OCI-LY1 (cell line): ENCODE measurements at regions not wholly inside any gene's neighbourhood (a gene's known extent, or its start where the extent isn't known, plus 50 kb on each side); places are given as distances from the start of the nearest gene placed in this dataset.

Experiments
- EZH2 ChIP-seq: fragments of 200-600 bp; sonication (generic), shearing (Covaris generic); IDR thresholded peaks from 2 replicates; pipeline ENCODE4 v1.8.0; 2017; ENCODE audit warnings: borderline replicate concordance, mixed run types, mild to moderate bottlenecking, antibody characterized with exemption, low read length, moderate library complexity, mixed read lengths
- TF ChIP-seq, protein P1 (sequence below): fragments of 200-600 bp; sonication (generic), shearing (Covaris generic); IDR thresholded peaks from 2 replicates; pipeline ENCODE4 v1.5.1; 2017; ENCODE audit warnings: mild to moderate bottlenecking, antibody characterized with exemption, low read length, moderate library complexity, mixed read lengths

DNA sequence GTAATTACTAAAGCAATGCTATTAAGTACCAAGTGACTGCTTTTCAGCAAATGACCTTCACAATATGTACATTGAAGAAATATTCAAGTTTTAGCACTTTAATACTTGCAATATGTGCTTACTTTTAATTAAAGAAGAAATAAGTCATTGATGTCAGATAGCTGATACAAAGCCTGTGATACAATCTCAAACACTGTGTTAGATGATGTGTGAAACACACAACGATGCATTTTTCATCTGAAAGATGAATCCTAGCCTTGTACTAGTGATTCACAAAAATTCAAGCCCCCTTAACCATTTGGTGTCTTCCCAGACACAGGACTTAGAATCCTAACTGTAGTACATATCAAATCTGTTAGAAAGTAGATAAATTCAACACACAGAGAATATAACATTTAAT is 724.1 kb upstream of the ADAMTS5 start:
- TF ChIP-seq EZH2 = no peak
- TF ChIP-seq, protein P1, sequence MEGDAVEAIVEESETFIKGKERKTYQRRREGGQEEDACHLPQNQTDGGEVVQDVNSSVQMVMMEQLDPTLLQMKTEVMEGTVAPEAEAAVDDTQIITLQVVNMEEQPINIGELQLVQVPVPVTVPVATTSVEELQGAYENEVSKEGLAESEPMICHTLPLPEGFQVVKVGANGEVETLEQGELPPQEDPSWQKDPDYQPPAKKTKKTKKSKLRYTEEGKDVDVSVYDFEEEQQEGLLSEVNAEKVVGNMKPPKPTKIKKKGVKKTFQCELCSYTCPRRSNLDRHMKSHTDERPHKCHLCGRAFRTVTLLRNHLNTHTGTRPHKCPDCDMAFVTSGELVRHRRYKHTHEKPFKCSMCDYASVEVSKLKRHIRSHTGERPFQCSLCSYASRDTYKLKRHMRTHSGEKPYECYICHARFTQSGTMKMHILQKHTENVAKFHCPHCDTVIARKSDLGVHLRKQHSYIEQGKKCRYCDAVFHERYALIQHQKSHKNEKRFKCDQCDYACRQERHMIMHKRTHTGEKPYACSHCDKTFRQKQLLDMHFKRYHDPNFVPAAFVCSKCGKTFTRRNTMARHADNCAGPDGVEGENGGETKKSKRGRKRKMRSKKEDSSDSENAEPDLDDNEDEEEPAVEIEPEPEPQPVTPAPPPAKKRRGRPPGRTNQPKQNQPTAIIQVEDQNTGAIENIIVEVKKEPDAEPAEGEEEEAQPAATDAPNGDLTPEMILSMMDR = no peak
